OCI-LY7 (cell line): ENCODE measurements at regions not wholly inside any gene's neighbourhood (a gene's known extent, or its start where the extent isn't known, plus 50 kb on each side); places are given as distances from the start of the nearest gene placed in this dataset.
"Not testable (repeated sequence)": the region's sequence is repeated elsewhere in the genome, so short reads cannot be mapped to it uniquely, and the experiment has no call there.

Experiments used
- EZH2phosphoT487 ChIP-seq: fragments of 200-600 bp; sonication (generic); IDR thresholded peaks from 2 replicates; pipeline ENCODE4 v1.6.1; 2018; ENCODE audit warnings: low read depth, borderline replicate concordance, mild to moderate bottlenecking, mixed run types, antibody characterized with exemption, low read length, moderate library complexity, mixed read lengths
- TF ChIP-seq, protein P1 (sequence below): fragments of 200-600 bp; sonication (generic); conservative IDR thresholded peaks from 2 replicates; pipeline ENCODE4 v1.5.1; 2014; ENCODE audit warnings: mild to moderate bottlenecking, antibody characterized with exemption, low read length, moderate library complexity, mixed read lengths

DNA sequence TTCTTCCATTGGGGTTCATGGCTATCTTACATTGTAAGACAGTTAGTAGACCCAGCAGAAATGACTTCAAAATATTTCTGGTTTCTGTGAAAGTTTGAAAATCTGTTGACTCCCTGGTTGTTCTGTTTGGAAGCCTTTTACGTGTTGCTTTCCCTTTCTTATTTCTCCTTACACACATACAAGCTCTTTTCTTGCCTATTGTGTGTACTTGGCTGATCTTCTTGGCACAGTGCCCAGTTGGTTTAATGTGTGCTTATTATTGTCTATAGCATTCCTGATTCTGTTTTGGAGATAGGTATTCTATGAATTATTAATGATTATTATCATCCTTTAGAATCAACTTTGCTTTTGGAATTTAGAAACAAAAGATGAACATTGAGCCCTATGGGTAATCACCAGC lies 1995.0 kb downstream of the FOXD4L5 start:
- TF ChIP-seq, protein P1, sequence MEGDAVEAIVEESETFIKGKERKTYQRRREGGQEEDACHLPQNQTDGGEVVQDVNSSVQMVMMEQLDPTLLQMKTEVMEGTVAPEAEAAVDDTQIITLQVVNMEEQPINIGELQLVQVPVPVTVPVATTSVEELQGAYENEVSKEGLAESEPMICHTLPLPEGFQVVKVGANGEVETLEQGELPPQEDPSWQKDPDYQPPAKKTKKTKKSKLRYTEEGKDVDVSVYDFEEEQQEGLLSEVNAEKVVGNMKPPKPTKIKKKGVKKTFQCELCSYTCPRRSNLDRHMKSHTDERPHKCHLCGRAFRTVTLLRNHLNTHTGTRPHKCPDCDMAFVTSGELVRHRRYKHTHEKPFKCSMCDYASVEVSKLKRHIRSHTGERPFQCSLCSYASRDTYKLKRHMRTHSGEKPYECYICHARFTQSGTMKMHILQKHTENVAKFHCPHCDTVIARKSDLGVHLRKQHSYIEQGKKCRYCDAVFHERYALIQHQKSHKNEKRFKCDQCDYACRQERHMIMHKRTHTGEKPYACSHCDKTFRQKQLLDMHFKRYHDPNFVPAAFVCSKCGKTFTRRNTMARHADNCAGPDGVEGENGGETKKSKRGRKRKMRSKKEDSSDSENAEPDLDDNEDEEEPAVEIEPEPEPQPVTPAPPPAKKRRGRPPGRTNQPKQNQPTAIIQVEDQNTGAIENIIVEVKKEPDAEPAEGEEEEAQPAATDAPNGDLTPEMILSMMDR, result not testable (repeated sequence)
- not testable (repeated sequence) for TF ChIP-seq EZH2phosphoT487
